GM18520 (cell line): ENCODE measurements at regions not wholly inside any gene's neighbourhood (a gene's known extent, or its start where the extent isn't known, plus 50 kb on each side); places are given as distances from the start of the nearest gene placed in this dataset.

Source experiments
- ATAC-seq: cut with Tn5 transposase; IDR thresholded peaks from one replicate; pipeline ENCODE4 v1.9.1; 2021; ENCODE audit not compliant: unreplicated experiment

GRCh38 chr10:78292250-78292981 lies 258.8 kb downstream of the RPS24 start:
- ATAC-seq: no peak

GRCh38 chr10:78292982-78293865 lies 259.6 kb downstream of the RPS24 start:
- no peak for ATAC-seq

- no peak for ATAC-seq
Observed at GRCh38 chr10:78295242-78295641, 261.6 kb downstream of the RPS24 start.

GRCh38 chr10:78296785-78297184 lies 263.1 kb downstream of the RPS24 start:
- ATAC-seq: no peak

GRCh38 chr10:78297997-78298396 lies 264.3 kb downstream of the RPS24 start:
- no peak for ATAC-seq

GRCh38 chr10:78298835-78299234 lies 265.2 kb downstream of the RPS24 start:
- ATAC-seq: no peak

- ATAC-seq: no peak
Observed at GRCh38 chr10:78299851-78300468, 266.3 kb downstream of the RPS24 start.

GRCh38 chr10:78300526-78300925 lies 266.9 kb downstream of the RPS24 start:
- ATAC-seq: no peak

- ATAC-seq: no peak
Observed at GRCh38 chr10:78301481-78301880, 267.8 kb downstream of the RPS24 start.

GRCh38 chr10:78301891-78302738 lies 268.5 kb downstream of the RPS24 start:
- no peak for ATAC-seq

GRCh38 chr10:78302739-78302988 lies 269.0 kb downstream of the RPS24 start:
- ATAC-seq: no peak

GRCh38 chr10:78302989-78303854 lies 269.6 kb downstream of the RPS24 start:
- peak; percentile 89 for ATAC-seq

- no peak for ATAC-seq
Observed at GRCh38 chr10:78304091-78305045, 270.7 kb downstream of the RPS24 start.

- ATAC-seq: no peak
Observed at GRCh38 chr10:78305311-78305710, 271.6 kb downstream of the RPS24 start.

GRCh38 chr10:78306358-78306757 lies 272.7 kb downstream of the RPS24 start:
- ATAC-seq: no peak

- ATAC-seq: no peak
Observed at GRCh38 chr10:78307576-78307975, 273.9 kb downstream of the RPS24 start.

- no peak for ATAC-seq
Observed at GRCh38 chr10:78309536-78310237, 276.0 kb downstream of the RPS24 start.

- no peak for ATAC-seq
Observed at GRCh38 chr10:78310481-78311080, 276.9 kb downstream of the RPS24 start.
